CD1c-positive myeloid dendritic cell (primary cell): ENCODE measurements at regions not wholly inside any gene's neighbourhood (a gene's known extent, or its start where the extent isn't known, plus 50 kb on each side); places are given as distances from the start of the nearest gene placed in this dataset.
"Not testable (repeated sequence)": the region's sequence is repeated elsewhere in the genome, so short reads cannot be mapped to it uniquely, and the experiment has no call there.

Experiments used
- DNase-seq: peaks from one replicate; pipeline ENCODE4 v3.0.0-alpha.2; 2016; ENCODE audit errors: extremely low spot score

GRCh38 chr12:126437934-126438333 lies 1372.7 kb downstream of the AACS start:
- DNase-seq = no peak

GRCh38 chr12:126443977-126444376 lies 1378.7 kb downstream of the AACS start:
- no peak for DNase-seq

- no peak for DNase-seq
These were observed 1382.1 kb downstream of the AACS start for GRCh38 chr12:126447346-126447745.

- no peak for DNase-seq
These were observed 1386.6 kb downstream of the AACS start for GRCh38 chr12:126451809-126452208.

GRCh38 chr12:126452686-126453085 lies 1387.5 kb downstream of the AACS start:
- DNase-seq = not testable (repeated sequence)

- DNase-seq = no peak
These were observed 1389.3 kb downstream of the AACS start for GRCh38 chr12:126454581-126454980.

- no peak for DNase-seq
These were observed 1392.5 kb downstream of the AACS start for GRCh38 chr12:126457776-126458175.

GRCh38 chr12:126464153-126464552 lies 1398.9 kb downstream of the AACS start:
- DNase-seq = no peak

- DNase-seq = no peak
These were observed 1404.0 kb downstream of the AACS start for GRCh38 chr12:126469211-126469610.

- DNase-seq = no peak
These were observed 1409.5 kb downstream of the AACS start for GRCh38 chr12:126474703-126475102.

GRCh38 chr12:126480451-126480850 lies 1415.2 kb downstream of the AACS start:
- no peak for DNase-seq

- no peak for DNase-seq
These were observed 1416.5 kb downstream of the AACS start for GRCh38 chr12:126481688-126482087.

- no peak for DNase-seq
These were observed 1417.1 kb downstream of the AACS start for GRCh38 chr12:126482238-126482889.

- no peak for DNase-seq
These were observed 1418.2 kb downstream of the AACS start for GRCh38 chr12:126483145-126484068.

GRCh38 chr12:126487431-126487980 lies 1422.3 kb downstream of the AACS start:
- no peak for DNase-seq

- no peak for DNase-seq
These were observed 1423.6 kb downstream of the AACS start for GRCh38 chr12:126488806-126489205.

- DNase-seq = no peak
These were observed 1426.9 kb downstream of the AACS start for GRCh38 chr12:126492181-126492580.

- DNase-seq = no peak
These were observed 1428.3 kb downstream of the AACS start for GRCh38 chr12:126493366-126494108.

- DNase-seq = no peak
These were observed 1431.0 kb downstream of the AACS start for GRCh38 chr12:126496201-126496600.

GRCh38 chr12:126506426-126507182 lies 1441.4 kb downstream of the AACS start:
- DNase-seq = no peak

- no peak for DNase-seq
These were observed 1442.0 kb downstream of the AACS start for GRCh38 chr12:126507231-126507630.
